Left hindlimb (tissue), 1 donor: ENCODE measurements at regions not wholly inside any gene's neighbourhood (a gene's known extent, or its start where the extent isn't known, plus 50 kb on each side); places are given as distances from the start of the nearest gene placed in this dataset.

Experiments used
- DNase-seq: peaks from one replicate; pipeline ENCODE4 v3.0.0-alpha.2; 2018

DNA sequence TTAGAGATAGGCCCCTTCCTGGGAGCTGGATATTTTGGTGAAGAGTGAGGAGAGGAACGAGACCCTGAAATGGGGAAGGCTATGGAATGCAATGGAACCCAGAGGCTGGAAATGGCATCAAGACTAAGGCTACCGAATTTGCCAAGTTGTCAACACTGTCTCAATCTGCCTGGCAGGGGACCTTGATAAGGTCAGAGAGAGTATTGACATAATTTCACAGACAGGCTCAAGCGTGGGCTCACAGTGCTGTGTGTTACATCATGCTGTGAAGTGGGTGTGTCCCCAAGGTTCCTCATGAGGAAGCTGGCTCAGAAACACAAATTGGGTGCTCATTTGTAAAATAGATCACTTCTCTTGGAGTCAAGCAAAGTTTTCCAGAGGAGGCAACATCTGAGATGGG is 51.8 kb upstream of the CYRIA start:
- DNase-seq: no peak

DNA sequence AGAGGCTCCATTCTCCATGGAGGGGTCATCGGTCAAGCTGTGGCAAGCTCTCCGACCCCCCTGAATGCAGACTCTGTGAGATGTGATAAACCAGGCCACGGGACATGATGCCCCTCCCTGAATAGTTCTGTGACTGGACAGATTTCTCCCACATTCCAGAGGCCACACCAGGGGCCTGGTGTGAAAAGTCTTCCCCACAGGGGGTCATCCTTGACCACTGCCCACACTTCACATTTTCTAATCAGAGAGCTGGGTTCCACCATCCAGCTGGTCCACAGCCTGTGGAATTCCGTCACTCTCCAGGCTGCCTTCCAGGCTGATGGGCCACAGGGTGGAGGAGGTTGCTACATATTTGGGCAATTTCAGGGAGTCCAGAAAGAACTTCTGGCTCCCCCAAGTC is 51.3 kb upstream of the CYRIA start:
- DNase-seq: no peak

DNA sequence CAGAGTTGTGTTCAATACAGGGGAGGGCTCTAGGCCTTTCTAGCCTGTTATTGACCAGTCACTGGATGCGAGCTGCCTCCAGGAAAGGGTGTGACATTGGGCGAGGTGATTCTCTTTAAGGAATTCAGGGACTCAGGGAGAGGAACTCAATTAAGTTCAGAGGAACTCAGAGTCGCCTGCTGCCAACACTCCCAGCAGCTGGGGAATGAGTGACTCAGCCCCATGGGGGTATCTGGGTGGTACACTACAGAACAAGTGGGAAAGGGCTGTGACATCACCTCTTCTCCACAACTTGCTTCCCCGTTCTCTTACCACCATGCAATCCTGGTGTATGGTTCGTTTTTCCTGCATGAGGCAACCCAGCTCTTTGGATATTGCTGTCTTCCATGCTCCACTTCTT is 50.4 kb upstream of the CYRIA start:
- DNase-seq: no peak
